K562 (cell line): ENCODE measurements at regions not wholly inside any gene's neighbourhood (a gene's known extent, or its start where the extent isn't known, plus 50 kb on each side); places are given as distances from the start of the nearest gene placed in this dataset.

ENCODE experiments used
- ARNT ChIP-seq, 2 experiments: fragments of 450-650 bp; IDR thresholded peaks; 2 replicates each; pipeline ENCODE4 v1.6.1; 2016; ENCODE audit warnings: mild to moderate bottlenecking in 1 of 2
- CBFA2T2 ChIP-seq: fragments of 450-650 bp; conservative IDR thresholded peaks from 2 replicates; pipeline ENCODE4 v1.6.1; 2017; ENCODE audit warnings: mild to moderate bottlenecking
- CREBBP ChIP-seq: IDR thresholded peaks from one replicate; pipeline ENCODE4 v1.6.1; 2012; ENCODE audit warnings: low read depth, mild to moderate bottlenecking, control low read depth, inconsistent platforms, low read length
- E2F6 ChIP-seq, 2 experiments: IDR thresholded peaks; 2 replicates each; pipeline ENCODE4 v1.6.1; 2011; ENCODE audit warnings: borderline replicate concordance in 1 of 2, control low read depth in 1 of 2, low read depth in 1 of 2, low read length in 1 of 2, mild to moderate bottlenecking in 1 of 2, mixed read lengths in 1 of 2, moderate library complexity in 1 of 2; ENCODE audit not compliant: insufficient read depth in 1 of 2, insufficient read length in 1 of 2, poor library complexity in 1 of 2, severe bottlenecking in 1 of 2; ENCODE audit errors: extremely low read depth in 1 of 2
- FOXP1 ChIP-seq: sonication (generic); formaldehyde crosslinking; IDR thresholded peaks from 2 replicates; pipeline ENCODE4 v1.8.0; 2022; ENCODE audit warnings: mild to moderate bottlenecking, missing genetic modification reagents
- JUN ChIP-seq, 2 experiments: sonication (generic) in 1 of 2; formaldehyde crosslinking in 1 of 2; IDR thresholded peaks; 2 replicates each; pipeline versions ENCODE4 v1.6.1 to v1.8.0; 2012 to 2022; ENCODE audit warnings: borderline replicate concordance in 2 of 2, mild to moderate bottlenecking in 2 of 2, improper control_type of control experiment in 1 of 2, low read depth in 1 of 2, low read length in 1 of 2, missing genetic modification reagents in 1 of 2
- RERE ChIP-seq: sonication (generic); formaldehyde crosslinking; IDR thresholded peaks from 2 replicates; pipeline ENCODE4 v1.8.0; 2023; ENCODE audit warnings: missing genetic modification reagents, mild to moderate bottlenecking, borderline replicate concordance
- SMARCC2 ChIP-seq: fragments of 450-650 bp; IDR thresholded peaks from 2 replicates; pipeline ENCODE4 v1.6.1; 2017; ENCODE audit warnings: antibody characterized with exemption, moderate library complexity, mild to moderate bottlenecking, low read depth
- SNAPC5 ChIP-seq: fragments of 250-450 bp; sonication (Bioruptor Pico); IDR thresholded peaks from 2 replicates; pipeline ENCODE4 v1.8.0; 2021; ENCODE audit warnings: moderate library complexity, mild to moderate bottlenecking, inconsistent platforms
- TCF7L2 ChIP-seq: fragments of 150-350 bp; IDR thresholded peaks from 2 replicates; pipeline ENCODE4 v1.6.1; 2016; ENCODE audit warnings: low read depth, mild to moderate bottlenecking, low read length, moderate library complexity
- XRCC3 ChIP-seq: fragments of 450-650 bp; IDR thresholded peaks from 2 replicates; pipeline ENCODE4 v1.6.1; 2017; ENCODE audit warnings: mild to moderate bottlenecking, moderate library complexity
- ZBTB43 ChIP-seq: sonication (generic); formaldehyde crosslinking; IDR thresholded peaks from 2 replicates; pipeline ENCODE4 v1.8.0; 2023; ENCODE audit warnings: mild to moderate bottlenecking, missing genetic modification reagents
- ZNF280A ChIP-seq: fragments of 450-650 bp; IDR thresholded peaks from 2 replicates; pipeline ENCODE4 v1.6.1; 2018; ENCODE audit warnings: mild to moderate bottlenecking, low read depth; ENCODE audit not compliant: partially characterized antibody
- ZNF764 ChIP-seq: fragments of 250-450 bp; sonication (Bioruptor Pico); IDR thresholded peaks from 2 replicates; pipeline ENCODE4 v1.4.0; 2020; ENCODE audit warnings: low read depth, mild to moderate bottlenecking, moderate library complexity

- TF ChIP-seq RERE = no peak
- no peak for TF ChIP-seq FOXP1 (CRISPR knock-in tag)
- no peak for TF ChIP-seq JUN (IDR thresholded peaks at IDR 0.05; ENCODE audit: borderline replicate concordance, low read depth, low read length)
- TF ChIP-seq JUN (CRISPR knock-in tag; IDR thresholded peaks at IDR 0.05; ENCODE audit: borderline replicate concordance) = no peak
- TF ChIP-seq TCF7L2 = no peak
- no peak for TF ChIP-seq ARNT (IDR thresholded peaks at IDR 0.05)
- TF ChIP-seq SMARCC2 = no peak
- no peak for TF ChIP-seq XRCC3
- no peak for TF ChIP-seq CREBBP
- TF ChIP-seq ZNF764 (CRISPR knock-in tag) = no peak
- TF ChIP-seq SNAPC5 (CRISPR knock-in tag) = no peak
- TF ChIP-seq E2F6 (IDR thresholded peaks at IDR 0.05; ENCODE audit: borderline replicate concordance in 1 of 2, extremely low read depth in 1 of 2, insufficient read depth in 1 of 2, insufficient read length in 1 of 2, low read depth in 1 of 2, low read length in 1 of 2, poor library complexity in 1 of 2, severe bottlenecking in 1 of 2) = no peak
- TF ChIP-seq ZBTB43 (CRISPR knock-in tag) = no peak
- peak; percentile 80 for TF ChIP-seq CBFA2T2
- TF ChIP-seq ZNF280A = no peak
Measured at GRCh38 chr7:17133977-17134376, 164.5 kb upstream of the AHR start (continued).
